Gastrocnemius medialis (tissue), 4 donors: ENCODE measurements at regions not wholly inside any gene's neighbourhood (a gene's known extent, or its start where the extent isn't known, plus 50 kb on each side); places are given as distances from the start of the nearest gene placed in this dataset.

ENCODE experiments used
- POLR2A ChIP-seq, 2 donors: fragments of 450-650 bp; IDR thresholded peaks; one replicate each; pipeline ENCODE4 v1.6.1; 2017; ENCODE audit warnings: antibody characterized with exemption in 2 of 2, mild to moderate bottlenecking in 2 of 2, moderate library complexity in 2 of 2
- TF ChIP-seq, protein P1 (sequence below), 5 experiments: fragments of 450-650 bp in 3 of 5; fragments of 200-600 bp in 2 of 5; sonication (generic) in 2 of 5; IDR thresholded peaks in 4 of 5; conservative IDR thresholded peaks in 1 of 5; 1 replicate in 4 of 5; 2 replicates in 1 of 5; pipeline ENCODE4 v1.5.1; 2016 to 2019; ENCODE audit warnings: antibody characterized with exemption in 5 of 5, mild to moderate bottlenecking in 3 of 5, moderate library complexity in 3 of 5

DNA sequence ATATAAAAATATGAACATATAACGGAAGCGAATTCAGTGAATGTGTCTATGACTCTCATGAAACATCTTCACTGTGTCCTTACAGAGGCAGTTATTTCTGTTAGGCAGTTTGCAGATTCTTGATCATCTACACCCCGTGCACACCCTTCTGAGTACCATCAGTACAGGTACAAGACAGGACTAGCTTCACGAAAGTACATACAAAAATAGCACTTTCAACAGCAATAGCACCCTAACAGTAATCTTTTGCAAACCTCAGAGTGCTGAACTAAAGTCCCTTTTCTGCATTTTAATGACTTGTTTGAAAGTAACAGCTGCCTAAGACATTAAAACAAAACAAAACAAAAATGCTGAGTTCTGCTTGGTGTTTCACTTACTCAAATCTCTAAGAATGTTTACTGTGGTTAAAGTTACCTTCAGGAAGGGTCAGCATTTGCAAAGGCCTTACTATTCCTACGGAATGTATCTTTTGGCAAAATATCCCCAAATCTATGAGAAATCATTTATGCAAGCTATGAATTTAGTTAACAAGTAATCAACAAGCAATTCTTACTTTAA, 104.1 kb downstream of the CNTN3 start:
- TF ChIP-seq, protein P1, sequence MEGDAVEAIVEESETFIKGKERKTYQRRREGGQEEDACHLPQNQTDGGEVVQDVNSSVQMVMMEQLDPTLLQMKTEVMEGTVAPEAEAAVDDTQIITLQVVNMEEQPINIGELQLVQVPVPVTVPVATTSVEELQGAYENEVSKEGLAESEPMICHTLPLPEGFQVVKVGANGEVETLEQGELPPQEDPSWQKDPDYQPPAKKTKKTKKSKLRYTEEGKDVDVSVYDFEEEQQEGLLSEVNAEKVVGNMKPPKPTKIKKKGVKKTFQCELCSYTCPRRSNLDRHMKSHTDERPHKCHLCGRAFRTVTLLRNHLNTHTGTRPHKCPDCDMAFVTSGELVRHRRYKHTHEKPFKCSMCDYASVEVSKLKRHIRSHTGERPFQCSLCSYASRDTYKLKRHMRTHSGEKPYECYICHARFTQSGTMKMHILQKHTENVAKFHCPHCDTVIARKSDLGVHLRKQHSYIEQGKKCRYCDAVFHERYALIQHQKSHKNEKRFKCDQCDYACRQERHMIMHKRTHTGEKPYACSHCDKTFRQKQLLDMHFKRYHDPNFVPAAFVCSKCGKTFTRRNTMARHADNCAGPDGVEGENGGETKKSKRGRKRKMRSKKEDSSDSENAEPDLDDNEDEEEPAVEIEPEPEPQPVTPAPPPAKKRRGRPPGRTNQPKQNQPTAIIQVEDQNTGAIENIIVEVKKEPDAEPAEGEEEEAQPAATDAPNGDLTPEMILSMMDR (IDR thresholded peaks at IDR 0.05 in 4 of 5, conservative IDR thresholded peaks at IDR 0.05 in 1 of 5), result no peak
- TF ChIP-seq POLR2A (IDR thresholded peaks at IDR 0.05), result no peak
